ENCODE measurements at regions not wholly inside any gene's neighbourhood (a gene's known extent, or its start where the extent isn't known, plus 50 kb on each side); places are given as distances from the start of the nearest gene placed in this dataset.

- no peak for TF ChIP-seq KLF6 (CRISPR knock-in tag; IDR thresholded peaks at IDR 0.05)
- TF ChIP-seq TIGD3 (CRISPR knock-in tag; IDR thresholded peaks at IDR 0.05; ENCODE audit: borderline replicate concordance), result no peak
- no peak for TF ChIP-seq RNF2 (conservative IDR thresholded peaks at IDR 0.05; ENCODE audit: low read depth)
- TF ChIP-seq HNF1B (CRISPR knock-in tag; IDR thresholded peaks at IDR 0.05), result no peak
- no peak for TF ChIP-seq ZNF775 (CRISPR knock-in tag; IDR thresholded peaks at IDR 0.05; ENCODE audit: borderline replicate concordance)
- no peak for TF ChIP-seq ARHGAP35 (CRISPR knock-in tag; IDR thresholded peaks at IDR 0.05; ENCODE audit: borderline replicate concordance)
- no peak for TF ChIP-seq CTCF (CRISPR knock-in tag; IDR thresholded peaks at IDR 0.05)
- no peak for TF ChIP-seq MTF1 (CRISPR knock-in tag; IDR thresholded peaks at IDR 0.05)
- TF ChIP-seq IRF1 (CRISPR knock-in tag; IDR thresholded peaks at IDR 0.05; ENCODE audit: low read depth), result no peak
- no peak for TF ChIP-seq SKIL (CRISPR knock-in tag; IDR thresholded peaks at IDR 0.05; ENCODE audit: borderline replicate concordance)
- no peak for TF ChIP-seq TMF1 (CRISPR knock-in tag; IDR thresholded peaks at IDR 0.05; ENCODE audit: low read depth)
- TF ChIP-seq ZKSCAN1 (IDR thresholded peaks at IDR 0.05; ENCODE audit: low read length), result no peak
- no peak for TF ChIP-seq ZBTB7B (CRISPR knock-in tag; IDR thresholded peaks at IDR 0.05)
- no peak for TF ChIP-seq SIN3A (IDR thresholded peaks at IDR 0.05; ENCODE audit: borderline replicate concordance, low read depth, low read length)
Observed at GRCh38 chr2:57886161-57886786, 160.3 kb upstream of the VRK2 start.
